Amniotic stem cell (primary cell): ENCODE measurements at regions not wholly inside any gene's neighbourhood (a gene's known extent, or its start where the extent isn't known, plus 50 kb on each side); places are given as distances from the start of the nearest gene placed in this dataset.
"Not testable (repeated sequence)": the region's sequence is repeated elsewhere in the genome, so short reads cannot be mapped to it uniquely, and the experiment has no call there.

Experiments used
- DNase-seq: peaks from one replicate; lab custom pipeline; 2025; lab: John Stamatoyannopoulos, UW

- DNase-seq: no peak
Measured at GRCh38 chr22:23437779-23438178, 142.3 kb downstream of the IGLL1 start.

GRCh38 chr22:23437107-23437395 is 143.0 kb downstream of the IGLL1 start:
- DNase-seq: not testable (repeated sequence)

- not testable (repeated sequence) for DNase-seq
Measured at GRCh38 chr22:23436354-23437106, 143.6 kb downstream of the IGLL1 start.

GRCh38 chr22:23435186-23435585 is 144.9 kb downstream of the IGLL1 start:
- DNase-seq: not testable (repeated sequence)

- DNase-seq: not testable (repeated sequence)
Measured at GRCh38 chr22:23434198-23434830, 145.8 kb downstream of the IGLL1 start.

- not testable (repeated sequence) for DNase-seq
Measured at GRCh38 chr22:23433127-23434005, 146.7 kb downstream of the IGLL1 start.

GRCh38 chr22:23432719-23433118 is 147.4 kb downstream of the IGLL1 start:
- DNase-seq: not testable (repeated sequence)

GRCh38 chr22:23431337-23432072 is 148.6 kb downstream of the IGLL1 start:
- DNase-seq: no peak

- not testable (repeated sequence) for DNase-seq
Measured at GRCh38 chr22:23424551-23425068, 155.5 kb downstream of the IGLL1 start.

- DNase-seq: no peak
Measured at GRCh38 chr22:23424031-23424430, 156.1 kb downstream of the IGLL1 start.

GRCh38 chr22:23422281-23422680 is 157.8 kb downstream of the IGLL1 start:
- DNase-seq: not testable (repeated sequence)

- not testable (repeated sequence) for DNase-seq
Measured at GRCh38 chr22:23421300-23421699, 158.8 kb downstream of the IGLL1 start.

- DNase-seq: no peak
Measured at GRCh38 chr22:23419931-23420330, 160.2 kb downstream of the IGLL1 start.

- no peak for DNase-seq
Measured at GRCh38 chr22:23419171-23419570, 160.9 kb downstream of the IGLL1 start.

- no peak for DNase-seq
Measured at GRCh38 chr22:23418159-23418788, 161.8 kb downstream of the IGLL1 start.

GRCh38 chr22:23417327-23417726 is 162.8 kb downstream of the IGLL1 start:
- DNase-seq: peak; percentile 30

GRCh38 chr22:23416169-23416690 is 163.9 kb downstream of the IGLL1 start:
- DNase-seq: not testable (repeated sequence)

GRCh38 chr22:23415490-23415851 is 164.6 kb downstream of the IGLL1 start:
- DNase-seq: no peak

GRCh38 chr22:23414727-23415489 is 165.2 kb downstream of the IGLL1 start:
- no peak for DNase-seq

- no peak for DNase-seq
Measured at GRCh38 chr22:23411739-23412138, 168.4 kb downstream of the IGLL1 start.
